H9 (cell line): ENCODE measurements at regions not wholly inside any gene's neighbourhood (a gene's known extent, or its start where the extent isn't known, plus 50 kb on each side); places are given as distances from the start of the nearest gene placed in this dataset.

Source experiments
- DNase-seq: peaks from one replicate; pipeline ENCODE4 v3.0.0-alpha.2; 2017
- H2AFZ ChIP-seq: one replicate; pipeline ENCODE4 v1.6.1; 2013; ENCODE audit warnings: mild to moderate bottlenecking, low read length, control low read depth, moderate library complexity
- H2AK5ac ChIP-seq: 2 replicates; pipeline ENCODE4 v1.6.1; 2013; ENCODE audit warnings: low read length, control low read depth, mixed read lengths; ENCODE audit not compliant: insufficient read length
- H2BK120ac ChIP-seq: one replicate; pipeline ENCODE4 v1.6.1; 2013; ENCODE audit warnings: low read depth, mild to moderate bottlenecking, low read length, control low read depth, inconsistent platforms; ENCODE audit not compliant: poor library complexity, severe bottlenecking
- H2BK12ac ChIP-seq: 2 replicates; pipeline ENCODE4 v1.6.1; 2013; ENCODE audit warnings: low read length, control low read depth, mixed read lengths, low read depth; ENCODE audit not compliant: insufficient read length
- H2BK15ac ChIP-seq: 2 replicates; pipeline ENCODE4 v1.6.1; 2013; ENCODE audit warnings: low read depth, low read length, control low read depth
- H2BK20ac ChIP-seq: one replicate; pipeline ENCODE4 v1.6.1; 2013; ENCODE audit warnings: low read depth, mild to moderate bottlenecking, low read length, control low read depth, inconsistent platforms; ENCODE audit not compliant: poor library complexity, severe bottlenecking
- H2BK5ac ChIP-seq: 2 replicates; pipeline ENCODE4 v1.6.1; 2013; ENCODE audit warnings: low read length, control low read depth, mixed read lengths; ENCODE audit not compliant: insufficient read length
- H3K14ac ChIP-seq: 2 replicates; pipeline ENCODE4 v1.6.1; 2013; ENCODE audit warnings: low read length, control low read depth; ENCODE audit not compliant: insufficient read depth
- H3K18ac ChIP-seq: 2 replicates; pipeline ENCODE4 v1.6.1; 2013; ENCODE audit warnings: low read depth, mild to moderate bottlenecking, mixed read lengths, low read length, control low read depth; ENCODE audit not compliant: insufficient read length
- H3K23ac ChIP-seq: 2 replicates; pipeline ENCODE4 v1.6.1; 2013; ENCODE audit warnings: low read length, control low read depth, mixed read lengths, low read depth; ENCODE audit not compliant: insufficient read length
- H3K23me2 ChIP-seq: 2 replicates; pipeline ENCODE4 v1.6.1; 2013; ENCODE audit warnings: low read depth, mild to moderate bottlenecking, mixed read lengths, low read length, control low read depth; ENCODE audit not compliant: insufficient read length, poor library complexity, severe bottlenecking
- H3K27ac ChIP-seq: 2 replicates; pipeline ENCODE4 v1.5.1; 2013; ENCODE audit warnings: low read length, control low read depth, mixed read lengths, low read depth; ENCODE audit not compliant: insufficient read length
- H3K27me3 ChIP-seq: 2 replicates; pipeline ENCODE4 v1.6.1; 2013; ENCODE audit warnings: low read length, control low read depth, inconsistent platforms; ENCODE audit not compliant: insufficient read depth
- H3K4ac ChIP-seq: 2 replicates; pipeline ENCODE4 v1.6.1; 2013; ENCODE audit warnings: low read depth, mild to moderate bottlenecking, control low read depth, inconsistent platforms, low read length, moderate library complexity
- H3K4me1 ChIP-seq: 2 replicates; pipeline ENCODE4 v1.6.1; 2013; ENCODE audit warnings: low read length, control low read depth, inconsistent platforms; ENCODE audit not compliant: insufficient read depth
- H3K4me2 ChIP-seq: 2 replicates; pipeline ENCODE4 v1.6.1; 2013; ENCODE audit warnings: low read length, control low read depth, mixed read lengths; ENCODE audit not compliant: insufficient read length, insufficient read depth
- H3K56ac ChIP-seq: 2 replicates; pipeline ENCODE4 v1.6.1; 2013; ENCODE audit warnings: low read depth, mild to moderate bottlenecking, mixed read lengths, low read length, control low read depth; ENCODE audit not compliant: insufficient read length
- H3K79me1 ChIP-seq: 2 replicates; pipeline ENCODE4 v1.6.1; 2013; ENCODE audit warnings: low read depth, mild to moderate bottlenecking, moderate library complexity, low read length, control low read depth, inconsistent platforms; ENCODE audit not compliant: insufficient read depth, poor library complexity, severe bottlenecking
- H3K79me2 ChIP-seq: 2 replicates; pipeline ENCODE4 v1.6.1; 2013; ENCODE audit warnings: low read length, control low read depth, inconsistent platforms; ENCODE audit not compliant: insufficient read depth
- H3K9ac ChIP-seq: 2 replicates; pipeline ENCODE4 v1.6.1; 2013; ENCODE audit warnings: low read length, control low read depth, mixed read lengths; ENCODE audit not compliant: insufficient read length; ENCODE audit errors: extremely low read depth
- H3K9me3 ChIP-seq: one replicate; pipeline ENCODE4 v1.6.1; 2013; ENCODE audit warnings: low read depth, low read length, inconsistent platforms; ENCODE audit not compliant: control insufficient read depth
- H3T11ph ChIP-seq: one replicate; pipeline ENCODE4 v1.6.1; 2013; ENCODE audit warnings: mild to moderate bottlenecking, low read length, control low read depth, inconsistent platforms
- H4K20me1 ChIP-seq: one replicate; pipeline ENCODE4 v1.6.1; 2013; ENCODE audit not compliant: control insufficient read depth, insufficient read length, insufficient read depth
- H4K5ac ChIP-seq: 2 replicates; pipeline ENCODE4 v1.6.1; 2013; ENCODE audit warnings: low read depth, mild to moderate bottlenecking, mixed read lengths, low read length, control low read depth; ENCODE audit not compliant: insufficient read length
- H4K8ac ChIP-seq: replicated peaks from 2 replicates; pipeline ENCODE4 v1.6.1; 2013; ENCODE audit warnings: low read length, control low read depth, mixed read lengths, low read depth; ENCODE audit not compliant: insufficient read length
- H4K91ac ChIP-seq: 2 replicates; pipeline ENCODE4 v1.6.1; 2013; ENCODE audit warnings: low read depth, mild to moderate bottlenecking, moderate library complexity, mixed read lengths, low read length, control low read depth; ENCODE audit not compliant: insufficient read length
- H3K27ac Mint-ChIP-seq, 3 experiments: 2 replicates in 2 of 3; 3 replicates in 1 of 3; pipeline ENCODE4 v1.8.0; 2020 to 2021; ENCODE audit warnings: mixed read lengths in 3 of 3, mild to moderate bottlenecking in 1 of 3, moderate library complexity in 1 of 3
- H3K27me3 Mint-ChIP-seq: 2 replicates; pipeline ENCODE4 v1.8.0; 2021; ENCODE audit warnings: low read depth, mild to moderate bottlenecking, moderate library complexity, mixed read lengths
- H3K36me3 Mint-ChIP-seq, 3 experiments: 2 replicates in 2 of 3; 3 replicates in 1 of 3; pipeline ENCODE4 v1.8.0; 2020 to 2021; ENCODE audit warnings: low read depth in 3 of 3, mixed read lengths in 3 of 3; ENCODE audit not compliant: insufficient read depth in 1 of 3
- H3K4me1 Mint-ChIP-seq, 2 experiments: 2 replicates each; pipeline ENCODE4 v1.8.0; 2020; ENCODE audit warnings: mixed read lengths in 2 of 2
- H3K4me3 Mint-ChIP-seq, 2 experiments: 2 replicates in 1 of 2; 3 replicates in 1 of 2; pipeline ENCODE4 v1.8.0; 2020 to 2021; ENCODE audit warnings: mild to moderate bottlenecking in 2 of 2, mixed read lengths in 2 of 2, moderate library complexity in 1 of 2
- H3K9me3 Mint-ChIP-seq, 2 experiments: 2 replicates in 1 of 2; 3 replicates in 1 of 2; pipeline ENCODE4 v1.8.0; 2020; ENCODE audit warnings: mild to moderate bottlenecking in 2 of 2, mixed read lengths in 2 of 2, moderate library complexity in 1 of 2
- WGBS: extraction: QIAGEN DNeasy Blood & Tissue Kit; methylation state at CpG from one replicate; pipeline ENCODE4 v1.1.7; 2013; ENCODE audit warnings: missing lambda C conversion rate, low lambda C conversion rate, mixed read lengths; ENCODE audit not compliant: insufficient read length; ENCODE audit errors: extremely low coverage; 5-methylcytosine and 5-hydroxymethylcytosine counted together
- TF ChIP-seq, protein P1 (sequence below): fragments of 200-600 bp; sonication (generic); conservative IDR thresholded peaks from 3 replicates; pipeline ENCODE4 v1.8.0; 2021; ENCODE audit warnings: antibody characterized with exemption, mild to moderate bottlenecking

GRCh38 chr1:63148825-63149645, 173.3 kb upstream of the FOXD3 start:
- WGBS: no CpG with 5 or more reads among the region's 3 CpGs
- no peak overlapping the region for H2BK12ac ChIP-seq

More at GRCh38 chr1:63148825-63149645, 173.3 kb upstream of the FOXD3 start:
- Histone ChIP-seq H4K20me1 (no peaks in the 10 kb centered on the region), H3K9ac (no peak overlapping the region), H2BK120ac (no peak overlapping the region), H2AK5ac (no peak overlapping the region), H3T11ph (no peak overlapping the region), H3K18ac (no peak overlapping the region), H3K27ac (no peak overlapping the region), H4K5ac (no peak overlapping the region), H3K23ac (no peak overlapping the region), H3K79me1 (no peaks in the 10 kb centered on the region), H3K56ac (no peak overlapping the region), H3K27me3 (no peaks in the 10 kb centered on the region), H2BK5ac (no peak overlapping the region), H3K79me2 (no peaks in the 10 kb centered on the region), H3K4me1 (no peaks in the 10 kb centered on the region), H4K8ac (no peak overlapping the region), H3K4me2 (no peak overlapping the region), H3K4ac (no peak overlapping the region), H3K14ac (no peak overlapping the region), H3K9me3 (no peaks in the 10 kb centered on the region), H2BK15ac (no peak overlapping the region), H3K23me2 (no peaks in the 10 kb centered on the region), H2AFZ (peak overlapping the region; percentile 80), H2BK20ac (no peak overlapping the region), H4K91ac (no peak overlapping the region)
- DNase-seq: peak; percentile 75
- Mint-ChIP-seq H3K9me3 (no peaks in the 10 kb centered on the region), H3K27ac (no peak overlapping the region), H3K4me3 (no peak overlapping the region), H3K27me3 (no peaks in the 10 kb centered on the region), H3K36me3 (no peaks in the 10 kb centered on the region), H3K4me1 (peaks cover 2 to 4% of the 10 kb centered on the region in 2 experiments)
- TF ChIP-seq, protein P1, sequence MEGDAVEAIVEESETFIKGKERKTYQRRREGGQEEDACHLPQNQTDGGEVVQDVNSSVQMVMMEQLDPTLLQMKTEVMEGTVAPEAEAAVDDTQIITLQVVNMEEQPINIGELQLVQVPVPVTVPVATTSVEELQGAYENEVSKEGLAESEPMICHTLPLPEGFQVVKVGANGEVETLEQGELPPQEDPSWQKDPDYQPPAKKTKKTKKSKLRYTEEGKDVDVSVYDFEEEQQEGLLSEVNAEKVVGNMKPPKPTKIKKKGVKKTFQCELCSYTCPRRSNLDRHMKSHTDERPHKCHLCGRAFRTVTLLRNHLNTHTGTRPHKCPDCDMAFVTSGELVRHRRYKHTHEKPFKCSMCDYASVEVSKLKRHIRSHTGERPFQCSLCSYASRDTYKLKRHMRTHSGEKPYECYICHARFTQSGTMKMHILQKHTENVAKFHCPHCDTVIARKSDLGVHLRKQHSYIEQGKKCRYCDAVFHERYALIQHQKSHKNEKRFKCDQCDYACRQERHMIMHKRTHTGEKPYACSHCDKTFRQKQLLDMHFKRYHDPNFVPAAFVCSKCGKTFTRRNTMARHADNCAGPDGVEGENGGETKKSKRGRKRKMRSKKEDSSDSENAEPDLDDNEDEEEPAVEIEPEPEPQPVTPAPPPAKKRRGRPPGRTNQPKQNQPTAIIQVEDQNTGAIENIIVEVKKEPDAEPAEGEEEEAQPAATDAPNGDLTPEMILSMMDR: peak; percentile 83
